RCC 7860 (cell line): ENCODE measurements at regions not wholly inside any gene's neighbourhood (a gene's known extent, or its start where the extent isn't known, plus 50 kb on each side); places are given as distances from the start of the nearest gene placed in this dataset.

ENCODE experiments used
- DNase-seq: peaks from one replicate; pipeline ENCODE4 v3.0.0-alpha.2; 2015; ENCODE audit warnings: low spot score
- FAIRE-seq: peaks from 2 replicates; lab custom pipeline; 2012; peaks lifted over from hg19 to GRCh38; lab: Jason Lieb, UNC

DNA sequence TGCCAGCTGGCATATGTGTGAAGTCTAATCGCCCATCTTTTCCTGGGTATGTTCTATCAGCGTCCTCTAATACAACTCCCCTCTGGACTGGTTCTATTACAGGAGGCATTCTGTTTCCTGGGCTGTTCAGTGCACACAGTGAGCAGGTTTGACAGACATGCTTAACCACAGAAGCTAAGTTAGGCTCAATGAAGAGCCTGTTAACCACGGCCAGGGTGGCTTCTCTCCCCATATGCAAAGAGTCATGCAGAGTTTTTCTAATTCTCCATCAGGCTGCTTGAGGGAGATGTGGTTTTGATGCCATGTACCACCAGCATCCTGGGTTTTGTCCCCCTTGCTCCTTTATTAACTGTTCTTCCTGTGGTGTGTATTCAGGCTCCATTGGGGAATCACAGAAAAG lies 57.2 kb upstream of the ALOX12 start:
- DNase-seq (no peak), FAIRE-seq (no peak)

- DNase-seq, result no peak
- no peak for FAIRE-seq
Observed at GRCh38 chr17:6940186-6940649, 55.6 kb upstream of the ALOX12 start.

DNA sequence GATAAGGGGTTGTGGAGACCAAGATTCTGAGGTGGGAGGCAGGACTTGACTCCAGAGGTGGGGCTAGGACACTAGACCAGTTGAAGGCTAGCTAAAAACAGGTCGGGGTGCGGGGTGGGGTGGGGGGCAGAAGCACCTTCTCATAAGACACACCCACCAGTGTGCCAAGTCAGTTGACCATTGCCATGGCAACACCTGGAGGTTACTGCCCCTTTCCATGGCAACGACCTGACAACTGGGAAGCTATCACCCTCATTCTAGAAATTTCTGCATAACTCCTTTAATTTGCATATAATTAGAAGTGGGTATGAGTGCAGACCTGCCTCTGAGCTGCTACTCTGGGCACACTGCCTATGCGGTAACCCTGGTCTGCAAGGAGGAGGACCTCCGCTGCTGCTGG lies 53.9 kb upstream of the ALOX12 start:
- DNase-seq (no peak), FAIRE-seq (no peak)

DNA sequence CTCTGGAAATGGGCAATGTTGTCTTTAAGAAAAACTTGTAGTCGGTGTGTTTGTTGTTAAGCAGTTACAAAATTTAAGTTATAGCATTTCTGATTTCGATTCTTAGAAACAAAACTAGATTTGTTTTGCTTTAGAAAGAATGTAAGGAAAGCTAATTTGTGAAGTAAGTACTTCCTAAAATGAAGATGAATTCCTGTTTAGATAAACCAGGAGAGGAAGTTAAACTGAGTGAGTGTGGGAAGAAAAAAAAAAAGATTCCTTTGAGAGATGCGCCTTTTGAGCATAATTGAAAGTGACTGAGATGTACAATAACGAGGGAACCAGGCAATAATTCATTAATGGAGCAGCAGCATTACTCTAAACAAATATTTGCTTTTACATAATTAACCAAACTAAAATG lies 52.4 kb upstream of the ALOX12 start:
- DNase-seq, result no peak
- FAIRE-seq, result no peak
